H1 (cell line): ENCODE measurements at regions not wholly inside any gene's neighbourhood (a gene's known extent, or its start where the extent isn't known, plus 50 kb on each side); places are given as distances from the start of the nearest gene placed in this dataset.

Experiments
- CTCF ChIA-PET: fragments of 300-600 bp; sonication (Branson Sonifier 250); formaldehyde crosslinking; loops from one replicate; lab custom pipeline; 2021; ENCODE audit not compliant: partially characterized antibody; lab: Charles Lee
- POLR2A ChIA-PET: fragments of 300-600 bp; sonication (Branson Sonifier 250); formaldehyde crosslinking; loops from one replicate; lab custom pipeline; 2021; ENCODE audit warnings: inconsistent platforms; ENCODE audit not compliant: partially characterized antibody; lab: Charles Lee
- DNase-seq, 2 experiments: peaks; one replicate each; pipeline versions ENCODE4 v3.0.0 to v3.0.0-alpha.2; 2010 to 2022; ENCODE audit warnings: low spot score in 2 of 2, low read depth in 1 of 2, mixed read lengths in 1 of 2
- FAIRE-seq: peaks from 2 replicates; lab custom pipeline; 2011; peaks lifted over from hg19 to GRCh38; lab: Jason Lieb, UNC
- H2AFZ ChIP-seq: 2 replicates; pipeline ENCODE4 v1.8.1; 2012; ENCODE audit warnings: low read length, inconsistent platforms
- H2AK5ac ChIP-seq: 2 replicates; pipeline ENCODE4 v1.6.1; 2013; ENCODE audit warnings: low read depth, low read length
- H2BK120ac ChIP-seq: replicated peaks from 2 replicates; pipeline ENCODE3; 2013; ENCODE audit warnings: low read depth, low read length, inconsistent platforms
- H2BK12ac ChIP-seq: 2 replicates; pipeline ENCODE4 v1.6.1; 2013; ENCODE audit warnings: low read depth, low read length
- H2BK15ac ChIP-seq: 2 replicates; pipeline ENCODE4 v1.6.1; 2013; ENCODE audit warnings: low read length
- H2BK20ac ChIP-seq: 2 replicates; pipeline ENCODE4 v1.6.1; 2013; ENCODE audit warnings: low read length
- H2BK5ac ChIP-seq: 2 replicates; pipeline ENCODE4 v1.6.1; 2013; ENCODE audit warnings: low read depth, low read length
- H3K14ac ChIP-seq: 2 replicates; pipeline ENCODE4 v1.6.1; 2013; ENCODE audit warnings: inconsistent platforms; ENCODE audit not compliant: insufficient read length
- H3K18ac ChIP-seq: 2 replicates; pipeline ENCODE4 v1.6.1; 2013; ENCODE audit warnings: low read length; ENCODE audit errors: extremely low read depth
- H3K23ac ChIP-seq: 2 replicates; pipeline ENCODE4 v1.6.1; 2013; ENCODE audit warnings: inconsistent platforms; ENCODE audit not compliant: insufficient read length
- H3K23me2 ChIP-seq: 2 replicates; pipeline ENCODE4 v1.6.1; 2013; ENCODE audit warnings: low read depth, low read length
- H3K27ac ChIP-seq: 2 replicates; pipeline ENCODE4 v1.6.1; 2011; ENCODE audit warnings: low read depth, low read length, inconsistent platforms
- H3K27me3 ChIP-seq, 4 experiments: replicated peaks in 1 of 4; 1 replicate in 1 of 4; 2 replicates in 3 of 4; pipeline versions ENCODE4 v1.6.1 to v1.8.1; 2011 to 2013; ENCODE audit warnings: low read length in 3 of 4, mild to moderate bottlenecking in 3 of 4, inconsistent platforms in 2 of 4, mixed read lengths in 2 of 4, moderate library complexity in 1 of 4; ENCODE audit not compliant: control insufficient read depth in 3 of 4, insufficient read depth in 3 of 4; ENCODE audit errors: extremely low read depth in 1 of 4
- H3K36me3 ChIP-seq, 4 experiments: 2 replicates each; pipeline versions ENCODE4 v1.6.1 to v1.8.1; 2011 to 2013; ENCODE audit warnings: mild to moderate bottlenecking in 4 of 4, low read length in 3 of 4, moderate library complexity in 2 of 4, control low read depth in 1 of 4, inconsistent platforms in 1 of 4; ENCODE audit not compliant: insufficient read depth in 4 of 4, control insufficient read depth in 2 of 4
- H3K4ac ChIP-seq: replicated peaks from 2 replicates; pipeline ENCODE3; 2013; ENCODE audit warnings: low read length, low read depth, mixed read lengths, inconsistent platforms; ENCODE audit not compliant: insufficient read length
- H3K4me1 ChIP-seq, 4 experiments: replicated peaks in 1 of 4; 1 replicate in 1 of 4; 2 replicates in 3 of 4; pipeline versions ENCODE4 v1.6.1 to v1.8.1; 2011 to 2013; ENCODE audit warnings: low read length in 3 of 4, inconsistent platforms in 2 of 4, mixed read lengths in 1 of 4; ENCODE audit not compliant: insufficient read depth in 4 of 4, control insufficient read depth in 3 of 4
- H3K4me2 ChIP-seq, 2 experiments: 2 replicates each; pipeline versions ENCODE4 v1.6.1 to v1.8.1; 2011 to 2013; ENCODE audit warnings: low read depth in 2 of 2, low read length in 2 of 2, control low read depth in 1 of 2, inconsistent platforms in 1 of 2, mild to moderate bottlenecking in 1 of 2; ENCODE audit not compliant: insufficient read depth in 1 of 2
- H3K4me3 ChIP-seq, 4 experiments: fragments of 200-600, 300-600 bp in 1 of 4; sonication (generic), shearing (Covaris generic), sonication (Bioruptor Twin) in 1 of 4; 2 replicates each; pipeline versions ENCODE4 v1.5.1 to v1.8.1; 2011 to 2016; ENCODE audit warnings: low read length in 4 of 4, low read depth in 3 of 4, control low read depth in 2 of 4, inconsistent platforms in 2 of 4, mild to moderate bottlenecking in 2 of 4, mixed read lengths in 1 of 4, moderate library complexity in 1 of 4; ENCODE audit not compliant: insufficient read depth in 2 of 4; ENCODE audit errors: extremely low read depth in 1 of 4
- H3K56ac ChIP-seq: replicated peaks from 2 replicates; pipeline ENCODE3; 2013; ENCODE audit warnings: low read depth, mild to moderate bottlenecking, mixed read lengths, low read length, inconsistent platforms; ENCODE audit not compliant: insufficient read length
- H3K79me1 ChIP-seq: 2 replicates; pipeline ENCODE4 v1.6.1; 2013; ENCODE audit warnings: low read depth, low read length, control low read depth
- H3K79me2 ChIP-seq, 2 experiments: 2 replicates each; pipeline versions ENCODE4 v1.6.1 to v1.8.1; 2012 to 2013; ENCODE audit warnings: low read length in 2 of 2, mild to moderate bottlenecking in 2 of 2, inconsistent platforms in 1 of 2; ENCODE audit not compliant: insufficient read depth in 2 of 2, control insufficient read depth in 1 of 2
- H3K9ac ChIP-seq, 4 experiments: replicated peaks in 1 of 4; 1 replicate in 1 of 4; 2 replicates in 3 of 4; pipeline versions ENCODE4 v1.6.1 to v1.8.1; 2011 to 2013; ENCODE audit warnings: low read depth in 3 of 4, low read length in 3 of 4, control low read depth in 2 of 4, mild to moderate bottlenecking in 2 of 4, moderate library complexity in 2 of 4, inconsistent platforms in 1 of 4; ENCODE audit errors: extremely low read depth in 1 of 4
- H3K9me3 ChIP-seq, 2 experiments: 2 replicates each; pipeline versions ENCODE4 v1.6.1 to v1.8.1; 2012 to 2013; ENCODE audit warnings: mild to moderate bottlenecking in 2 of 2, moderate library complexity in 2 of 2, control low read depth in 1 of 2, inconsistent platforms in 1 of 2, low read depth in 1 of 2, low read length in 1 of 2, mixed read lengths in 1 of 2; ENCODE audit not compliant: insufficient read depth in 2 of 2
- H4K20me1 ChIP-seq, 2 experiments: replicated peaks in 1 of 2; 2 replicates each; pipeline versions ENCODE3 to v1.8.1; 2011 to 2013; ENCODE audit warnings: inconsistent platforms in 2 of 2, low read length in 2 of 2, mild to moderate bottlenecking in 1 of 2; ENCODE audit not compliant: insufficient read depth in 2 of 2, control insufficient read depth in 1 of 2
- H4K5ac ChIP-seq: 2 replicates; pipeline ENCODE4 v1.6.1; 2013; ENCODE audit warnings: low read length, low read depth, mixed read lengths, inconsistent platforms; ENCODE audit not compliant: insufficient read length
- H4K8ac ChIP-seq: 2 replicates; pipeline ENCODE4 v1.8.0; 2013; ENCODE audit warnings: mild to moderate bottlenecking, moderate library complexity, low read length, inconsistent platforms; ENCODE audit not compliant: insufficient read depth; ENCODE audit errors: extremely low read depth
- H4K91ac ChIP-seq: replicated peaks from 2 replicates; pipeline ENCODE3; 2013; ENCODE audit warnings: low read length, mixed read lengths, inconsistent platforms; ENCODE audit not compliant: insufficient read length
- KDM1A ChIP-seq: fragments of 200-600, 300-600 bp; sonication (generic); IDR thresholded peaks from 2 replicates; pipeline ENCODE4 v1.7.1; 2016; ENCODE audit warnings: mild to moderate bottlenecking, low read length, borderline replicate concordance
- NANOG ChIP-seq: IDR thresholded peaks from 2 replicates; pipeline ENCODE4 v1.6.1; 2011; ENCODE audit warnings: low read length, low read depth, mild to moderate bottlenecking, inconsistent platforms; ENCODE audit not compliant: insufficient read depth, poor library complexity, severe bottlenecking
- SP1 ChIP-seq: IDR thresholded peaks from 2 replicates; pipeline ENCODE4 v1.6.1; 2011; ENCODE audit warnings: low read depth, low read length
- WGBS, 2 experiments: shearing (Covaris generic) in 1 of 2; methylation state at CpG; one replicate each; pipeline versions ENCODE4 v1.1.6 to v1.1.7; 2013 to 2015; ENCODE audit warnings: low lambda C conversion rate in 2 of 2, mixed read lengths in 2 of 2, inconsistent platforms in 1 of 2, low coverage in 1 of 2, missing lambda C conversion rate in 1 of 2; ENCODE audit not compliant: insufficient replicate concordance in 2 of 2, insufficient coverage in 1 of 2, insufficient read length in 1 of 2; ENCODE audit errors: extremely low coverage in 1 of 2, missing lambda C conversion rate in 1 of 2; 5-methylcytosine and 5-hydroxymethylcytosine counted together
- TF ChIP-seq, protein P1 (sequence below): IDR thresholded peaks from 2 replicates; pipeline ENCODE4 v1.6.1; 2012; ENCODE audit warnings: low read length, inconsistent platforms

DNA sequence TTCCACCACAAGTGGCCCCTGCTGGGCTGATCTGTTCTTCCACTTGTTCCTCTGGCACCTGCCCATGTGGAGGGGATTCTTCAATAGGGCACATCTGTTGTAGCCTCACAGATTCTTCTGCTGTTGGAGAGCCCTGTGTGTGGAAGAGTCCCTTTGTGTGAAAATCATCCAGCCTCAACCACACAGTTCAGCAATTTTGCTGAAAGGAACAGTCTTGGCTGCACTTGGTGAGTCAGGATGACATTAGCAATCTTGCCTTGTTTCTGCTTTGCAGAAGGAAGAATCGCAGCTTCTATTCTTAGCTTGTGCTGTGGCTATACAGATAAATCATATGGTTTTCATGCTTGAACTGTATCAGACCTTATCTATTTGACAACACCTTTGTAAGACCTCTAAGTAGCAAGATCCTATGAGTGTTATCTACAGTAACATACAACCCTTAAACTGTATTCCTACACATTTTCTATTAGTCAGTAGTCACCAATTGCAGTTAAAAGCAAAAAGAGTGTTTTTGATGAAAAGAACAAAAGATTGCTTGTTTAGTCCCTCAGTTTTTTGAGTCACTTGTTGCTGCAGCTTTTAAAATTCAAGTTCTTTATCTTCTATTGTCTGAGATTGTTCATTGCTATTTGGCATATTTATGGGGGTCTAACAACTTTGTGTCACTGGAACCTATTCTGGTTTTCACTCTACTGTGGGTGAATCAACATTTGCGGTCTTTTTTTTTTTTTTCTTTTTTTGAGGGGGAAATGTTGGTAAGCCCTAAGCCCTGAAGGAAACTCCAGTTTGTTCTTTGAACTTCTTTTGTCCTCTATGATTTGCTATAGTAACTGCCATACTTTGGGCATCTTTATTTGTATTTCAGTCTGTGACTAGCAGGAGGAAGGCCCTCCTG lies 231.6 kb downstream of the TFAP2B start:
- no peak overlapping the region for H3K27ac ChIP-seq
- no peak overlapping the region for H2AK5ac ChIP-seq
- H2AFZ ChIP-seq, result no peak overlapping the region
- no peak overlapping the region for H3K18ac ChIP-seq
- no peak overlapping the region for H3K23ac ChIP-seq
- H3K27me3 ChIP-seq, result no peaks in the 10 kb centered on the region
- no peak overlapping the region for H4K91ac ChIP-seq
- TF ChIP-seq SP1, result no peak
- TF ChIP-seq, protein P1, sequence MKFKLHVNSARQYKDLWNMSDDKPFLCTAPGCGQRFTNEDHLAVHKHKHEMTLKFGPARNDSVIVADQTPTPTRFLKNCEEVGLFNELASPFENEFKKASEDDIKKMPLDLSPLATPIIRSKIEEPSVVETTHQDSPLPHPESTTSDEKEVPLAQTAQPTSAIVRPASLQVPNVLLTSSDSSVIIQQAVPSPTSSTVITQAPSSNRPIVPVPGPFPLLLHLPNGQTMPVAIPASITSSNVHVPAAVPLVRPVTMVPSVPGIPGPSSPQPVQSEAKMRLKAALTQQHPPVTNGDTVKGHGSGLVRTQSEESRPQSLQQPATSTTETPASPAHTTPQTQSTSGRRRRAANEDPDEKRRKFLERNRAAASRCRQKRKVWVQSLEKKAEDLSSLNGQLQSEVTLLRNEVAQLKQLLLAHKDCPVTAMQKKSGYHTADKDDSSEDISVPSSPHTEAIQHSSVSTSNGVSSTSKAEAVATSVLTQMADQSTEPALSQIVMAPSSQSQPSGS, result no peak
- TF ChIP-seq KDM1A, result no peak
- TF ChIP-seq NANOG, result no peak
- CTCF ChIA-PET, result interaction anchor here (0.6 kb wide), 1 partner anchor 154 kb away, joined by 3 read pairs; no protein-coding TSS in a partner anchor
- no peak overlapping the region for H2BK5ac ChIP-seq
- H2BK15ac ChIP-seq, result no peak overlapping the region
- H3K56ac ChIP-seq, result no peak overlapping the region
- H3K79me1 ChIP-seq, result no peaks in the 10 kb centered on the region
- no peaks in the 10 kb centered on the region for H3K36me3 ChIP-seq
- H2BK20ac ChIP-seq, result no peak overlapping the region
- FAIRE-seq, result no peak
- no peak overlapping the region for H3K4ac ChIP-seq
- no peaks in the 10 kb centered on the region for H4K20me1 ChIP-seq
- DNase-seq, result no peak
- no peak overlapping the region for H3K9ac ChIP-seq
- no peak overlapping the region for H3K4me2 ChIP-seq
- H3K79me2 ChIP-seq, result no peaks in the 10 kb centered on the region
- H3K14ac ChIP-seq, result no peak overlapping the region
- no peak overlapping the region for H2BK12ac ChIP-seq
- no peak overlapping the region for H3K4me3 ChIP-seq
- H3K4me1 ChIP-seq, result no peaks in the 10 kb centered on the region
- 50% methylated on average over 2 of the region's 2 CpGs; no CpG with 5 or more reads in 1 of the 2 experiments for WGBS, 2 experiments
- POLR2A ChIA-PET, result no interaction called here
- H3K9me3 ChIP-seq, result no peaks in the 10 kb centered on the region
- no peaks in the 10 kb centered on the region for H3K23me2 ChIP-seq
- no peak overlapping the region for H4K8ac ChIP-seq
- no peak overlapping the region for H4K5ac ChIP-seq
- no peak overlapping the region for H2BK120ac ChIP-seq
